CD4-positive, CD25-positive, alpha-beta regulatory T cell (primary cell): ENCODE measurements at regions not wholly inside any gene's neighbourhood (a gene's known extent, or its start where the extent isn't known, plus 50 kb on each side); places are given as distances from the start of the nearest gene placed in this dataset.

ENCODE experiments used
- ATAC-seq, 2 donors: fragments of 150-1000 bp; cut with Tn5 transposase; one replicate each; pipeline ENCODE4 v1.10.0; 2021; ENCODE audit warnings: low read depth in 2 of 2, moderate number of reproducible peaks in 2 of 2, moderate library complexity in 1 of 2
- DNase-seq, 3 donors: peaks; one replicate each; pipeline versions ENCODE4 v3.0.0 to v3.0.0-alpha.2; 2012 to 2022; ENCODE audit warnings: mixed read lengths in 1 of 3
- H3K27ac ChIP-seq: one replicate; pipeline ENCODE4 v1.7.0; 2013; ENCODE audit warnings: mild to moderate bottlenecking, low read length; ENCODE audit not compliant: insufficient read depth, poor library complexity, severe bottlenecking
- H3K27me3 ChIP-seq: one replicate; pipeline ENCODE4 v1.7.0; 2013; ENCODE audit warnings: low read length; ENCODE audit not compliant: control insufficient read depth, insufficient read depth
- H3K36me3 ChIP-seq: one replicate; pipeline ENCODE4 v1.7.0; 2013; ENCODE audit warnings: mild to moderate bottlenecking, low read length, moderate library complexity; ENCODE audit not compliant: control insufficient read depth, insufficient read depth
- H3K4me1 ChIP-seq: 2 replicates; pipeline ENCODE4 v1.7.0; 2013; ENCODE audit warnings: mild to moderate bottlenecking, low read length; ENCODE audit not compliant: insufficient read depth, control insufficient read depth, poor library complexity, severe bottlenecking
- H3K4me3 ChIP-seq: one replicate; pipeline ENCODE4 v1.7.0; 2013; ENCODE audit warnings: low read depth, mild to moderate bottlenecking, low read length, moderate library complexity
- H3K9me3 ChIP-seq, 2 experiments: 1 replicate in 1 of 2; 2 replicates in 1 of 2; pipeline ENCODE4 v1.7.0; 2013; ENCODE audit warnings: low read length in 2 of 2, mild to moderate bottlenecking in 1 of 2, moderate library complexity in 1 of 2; ENCODE audit not compliant: control insufficient read depth in 2 of 2
- H3K27ac Mint-ChIP-seq, 3 donors: one replicate each; pipeline ENCODE4 v1.8.0; 2020 to 2022; ENCODE audit warnings: mild to moderate bottlenecking in 3 of 3, mixed read lengths in 3 of 3, moderate library complexity in 2 of 3
- H3K27me3 Mint-ChIP-seq: one replicate; pipeline ENCODE4 v1.8.0; 2022; ENCODE audit warnings: mild to moderate bottlenecking, mixed read lengths
- H3K36me3 Mint-ChIP-seq: one replicate; pipeline ENCODE4 v1.8.0; 2020; ENCODE audit warnings: mixed read lengths
- H3K4me1 Mint-ChIP-seq, 4 donors: one replicate each; pipeline ENCODE4 v1.8.0; 2020 to 2022; ENCODE audit warnings: mixed read lengths in 4 of 4, mild to moderate bottlenecking in 1 of 4
- H3K4me3 Mint-ChIP-seq, 4 donors: one replicate each; pipeline ENCODE4 v1.8.0; 2020 to 2022; ENCODE audit warnings: mild to moderate bottlenecking in 4 of 4, mixed read lengths in 4 of 4, moderate library complexity in 3 of 4
- H3K9me3 Mint-ChIP-seq, 7 donors: one replicate each; pipeline ENCODE4 v1.8.0; 2020 to 2022; ENCODE audit warnings: mixed read lengths in 7 of 7, mild to moderate bottlenecking in 3 of 7, moderate library complexity in 2 of 7

DNA sequence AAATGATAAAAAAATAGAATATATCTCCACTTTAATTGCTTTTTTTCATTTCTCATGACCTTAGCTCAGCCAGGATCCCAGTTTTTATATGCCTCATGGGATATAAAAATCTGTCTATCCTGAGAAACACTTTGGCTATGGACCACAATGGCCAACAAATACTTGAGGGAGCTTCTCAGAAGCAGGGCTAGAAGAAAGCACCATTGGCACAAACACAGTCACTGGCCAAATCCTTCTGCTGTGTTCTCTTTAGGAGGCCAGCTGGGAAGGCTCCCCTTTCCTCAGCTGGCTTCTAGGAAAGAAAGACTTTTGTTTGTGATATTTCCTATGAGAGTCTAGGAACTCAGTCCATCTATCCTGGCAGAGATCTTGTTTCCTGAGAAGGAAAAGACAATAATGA, 856.2 kb upstream of the GHITM start:
- Histone ChIP-seq H3K27me3 (no peaks in the 10 kb centered on the region), H3K27ac (no peak overlapping the region), H3K36me3 (no peaks in the 10 kb centered on the region), H3K4me3 (no peak overlapping the region), H3K4me1 (no peaks in the 10 kb centered on the region), H3K9me3 (peaks cover 0 to 5% of the 10 kb centered on the region in 2 experiments)
- Mint-ChIP-seq H3K27me3 (no peaks in the 10 kb centered on the region), H3K4me1 (no peaks in the 10 kb centered on the region), H3K9me3 (peaks cover 1 to 12% (median 5%) of the 10 kb centered on the region in 7 donors), H3K27ac (no peak overlapping the region), H3K4me3 (peak overlapping the region in 1 of 4 donors; percentile 64), H3K36me3 (no peaks in the 10 kb centered on the region)
- ATAC-seq (no peak), DNase-seq (no peak)

DNA sequence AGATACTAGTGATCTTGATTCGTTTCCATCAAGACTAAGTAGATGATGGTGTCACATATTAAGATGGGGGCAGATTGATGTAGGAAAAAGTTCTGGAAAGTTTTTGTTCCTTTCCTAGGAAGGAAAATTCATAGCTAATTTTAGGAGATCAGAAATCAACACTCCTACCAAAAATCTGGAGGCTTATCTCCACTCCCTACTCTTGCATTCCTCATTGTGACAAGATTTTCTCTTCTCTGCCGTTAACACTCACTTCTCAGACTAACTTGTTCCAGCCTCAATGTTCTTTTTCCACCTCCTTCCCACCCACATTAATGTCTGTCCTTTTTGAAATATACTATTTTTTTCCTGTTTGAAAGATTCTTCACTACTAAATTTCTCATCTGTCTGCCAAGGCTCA, 851.9 kb upstream of the GHITM start:
- Mint-ChIP-seq H3K27me3 (no peaks in the 10 kb centered on the region), H3K9me3 (peaks cover 3 to 12% (median 5%) of the 10 kb centered on the region in 7 donors), H3K4me1 (no peaks in the 10 kb centered on the region), H3K4me3 (no peak overlapping the region), H3K36me3 (no peaks in the 10 kb centered on the region), H3K27ac (no peak overlapping the region)
- DNase-seq (no peak), ATAC-seq (no peak)
- Histone ChIP-seq H3K4me3 (no peak overlapping the region), H3K27ac (no peak overlapping the region), H3K36me3 (no peaks in the 10 kb centered on the region), H3K27me3 (no peaks in the 10 kb centered on the region), H3K4me1 (no peaks in the 10 kb centered on the region), H3K9me3 (peaks cover 0 to 5% of the 10 kb centered on the region in 2 experiments)

DNA sequence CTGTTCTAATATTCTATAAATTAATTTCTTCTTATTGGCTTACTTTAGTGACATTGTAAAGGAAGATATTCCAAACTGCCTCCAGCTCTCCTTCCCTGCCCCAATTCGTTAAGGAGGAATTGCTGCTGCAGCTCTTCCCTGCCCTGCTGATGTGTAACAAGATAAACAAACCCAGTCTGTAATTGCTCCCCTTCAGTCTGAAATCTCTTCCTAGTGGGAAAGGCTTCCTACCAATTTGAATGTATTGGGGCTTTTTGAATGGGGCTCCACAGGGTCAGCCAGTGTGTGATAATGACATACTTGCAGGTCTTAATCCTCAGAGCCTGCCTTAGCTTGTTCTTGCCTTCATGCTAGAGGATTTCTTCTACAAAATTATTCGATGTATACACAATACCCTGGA, 849.9 kb upstream of the GHITM start:
- Histone ChIP-seq H3K4me3 (no peak overlapping the region), H3K36me3 (no peaks in the 10 kb centered on the region), H3K27me3 (no peaks in the 10 kb centered on the region), H3K4me1 (no peaks in the 10 kb centered on the region), H3K9me3 (peaks cover 0 to 2% of the 10 kb centered on the region in 2 experiments), H3K27ac (no peak overlapping the region)
- Mint-ChIP-seq H3K27ac (no peak overlapping the region), H3K4me3 (no peak overlapping the region), H3K9me3 (peaks cover 2 to 9% (median 5%) of the 10 kb centered on the region in 7 donors), H3K36me3 (no peaks in the 10 kb centered on the region), H3K27me3 (no peaks in the 10 kb centered on the region), H3K4me1 (no peaks in the 10 kb centered on the region)
- ATAC-seq (no peak), DNase-seq (no peak)

DNA sequence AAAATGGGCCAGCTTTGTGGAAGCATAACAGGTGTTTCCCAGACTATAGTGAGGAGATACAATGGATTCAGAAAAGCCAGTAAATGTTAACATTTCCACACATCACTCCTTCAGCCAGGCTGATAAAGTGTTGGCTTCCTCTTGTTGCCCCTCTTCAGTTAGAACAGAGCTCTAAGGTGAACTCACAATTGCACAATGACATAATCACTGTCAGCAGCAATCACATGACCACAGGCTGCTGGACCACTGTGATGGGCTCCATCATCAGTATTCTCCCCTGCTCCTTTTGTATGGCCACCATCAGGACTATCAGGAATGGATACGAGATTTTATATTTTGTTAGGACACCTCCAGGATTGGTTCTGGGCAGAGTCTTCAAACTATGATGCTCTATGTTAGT, 849.4 kb upstream of the GHITM start:
- ATAC-seq (no peak), DNase-seq (no peak)
- H3K9me3 Mint-ChIP-seq: peaks cover 2 to 11% (median 5%) of the 10 kb centered on the region in 7 donors
- no peaks in the 10 kb centered on the region for H3K36me3 Mint-ChIP-seq
- H3K4me1 Mint-ChIP-seq: no peaks in the 10 kb centered on the region
- no peak overlapping the region for H3K27ac Mint-ChIP-seq
- no peaks in the 10 kb centered on the region for H3K27me3 Mint-ChIP-seq
- Histone ChIP-seq H3K9me3 (peaks cover 0 to 2% of the 10 kb centered on the region in 2 experiments), H3K27me3 (no peaks in the 10 kb centered on the region), H3K27ac (no peak overlapping the region), H3K36me3 (no peaks in the 10 kb centered on the region), H3K4me1 (no peaks in the 10 kb centered on the region), H3K4me3 (no peak overlapping the region)
- H3K4me3 Mint-ChIP-seq: no peak overlapping the region

DNA sequence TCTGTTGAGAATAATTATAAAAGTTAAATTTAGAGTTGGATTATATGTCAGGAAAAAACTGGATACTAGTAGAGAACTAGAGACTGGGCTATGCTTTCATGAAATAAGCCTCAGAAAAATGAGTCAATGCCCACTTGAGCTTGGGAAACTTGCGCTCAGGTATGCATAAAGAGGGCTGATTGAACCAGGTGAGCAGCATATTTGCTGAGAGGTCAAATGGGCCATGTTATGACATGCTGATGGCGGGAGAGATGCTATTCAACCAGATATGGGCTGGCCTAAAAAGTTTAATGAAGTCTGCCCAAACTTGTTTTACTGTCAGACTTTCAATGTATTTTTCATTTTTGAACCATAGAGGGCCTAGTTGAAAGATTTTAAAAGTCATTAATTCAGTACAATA, 837.6 kb upstream of the GHITM start:
- Histone ChIP-seq H3K36me3 (no peaks in the 10 kb centered on the region), H3K27me3 (no peaks in the 10 kb centered on the region), H3K27ac (no peak overlapping the region), H3K9me3 (peaks cover 0 to 4% of the 10 kb centered on the region in 2 experiments), H3K4me3 (no peak overlapping the region), H3K4me1 (no peaks in the 10 kb centered on the region)
- H3K9me3 Mint-ChIP-seq: peaks cover 0 to 13% (median 1%) of the 10 kb centered on the region in 7 donors
- DNase-seq: no peak
- no peak overlapping the region for H3K27ac Mint-ChIP-seq
- H3K4me3 Mint-ChIP-seq: no peak overlapping the region
- ATAC-seq: no peak
- H3K27me3 Mint-ChIP-seq: no peaks in the 10 kb centered on the region
- H3K36me3 Mint-ChIP-seq: no peaks in the 10 kb centered on the region
- H3K4me1 Mint-ChIP-seq: no peaks in the 10 kb centered on the region

DNA sequence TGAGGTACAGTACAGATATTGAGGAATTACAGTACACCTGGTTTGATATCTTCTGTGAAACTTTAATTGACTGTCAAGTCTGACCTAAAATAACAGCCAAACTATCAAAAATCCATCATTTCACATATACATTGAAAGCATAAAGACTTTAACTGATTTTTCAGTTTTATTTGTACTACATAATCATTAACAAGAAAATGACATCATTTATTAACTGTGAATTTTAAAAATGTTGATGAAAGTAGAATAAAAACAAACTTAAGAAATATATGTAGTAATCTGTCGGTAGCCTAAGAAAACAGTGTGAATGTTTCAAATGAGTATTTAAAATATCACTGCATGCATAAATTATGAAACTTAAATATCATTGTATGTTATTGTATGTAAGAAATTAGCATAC, 836.7 kb upstream of the GHITM start:
- DNase-seq: no peak
- H3K27me3 ChIP-seq: no peaks in the 10 kb centered on the region
- no peak for ATAC-seq
- H3K9me3 ChIP-seq: peaks cover 0 to 4% of the 10 kb centered on the region in 2 experiments
- H3K4me3 ChIP-seq: no peak overlapping the region
- Mint-ChIP-seq H3K4me1 (no peaks in the 10 kb centered on the region), H3K9me3 (peaks cover 0 to 11% (median 0%) of the 10 kb centered on the region in 7 donors), H3K4me3 (no peak overlapping the region), H3K36me3 (no peaks in the 10 kb centered on the region), H3K27ac (no peak overlapping the region), H3K27me3 (no peaks in the 10 kb centered on the region)
- no peaks in the 10 kb centered on the region for H3K4me1 ChIP-seq
- no peak overlapping the region for H3K27ac ChIP-seq
- H3K36me3 ChIP-seq: no peaks in the 10 kb centered on the region

DNA sequence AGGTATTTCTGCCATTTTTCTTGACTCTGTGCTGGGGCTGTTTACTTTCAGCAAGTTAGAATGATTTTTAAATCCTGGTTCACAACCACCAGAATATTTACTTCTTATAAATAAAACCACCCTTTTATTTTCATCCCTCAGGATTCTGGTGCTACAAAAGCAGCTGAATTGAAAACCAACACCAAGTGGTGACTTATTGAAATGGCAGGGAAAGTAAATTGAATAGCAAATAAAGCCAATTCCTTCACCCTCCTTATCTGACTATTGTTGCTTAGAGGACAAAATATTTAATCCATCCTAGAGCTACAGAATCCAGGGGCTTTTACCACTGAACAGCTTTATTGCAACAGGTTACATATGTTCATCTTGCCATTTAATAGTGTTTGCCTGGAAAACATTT, 828.6 kb upstream of the GHITM start:
- H3K4me3 Mint-ChIP-seq: no peak overlapping the region
- H3K27ac Mint-ChIP-seq: no peak overlapping the region
- Histone ChIP-seq H3K4me1 (no peaks in the 10 kb centered on the region), H3K9me3 (no peaks in the 10 kb centered on the region), H3K27ac (no peak overlapping the region), H3K27me3 (no peaks in the 10 kb centered on the region), H3K36me3 (no peaks in the 10 kb centered on the region), H3K4me3 (no peak overlapping the region)
- no peaks in the 10 kb centered on the region for H3K36me3 Mint-ChIP-seq
- no peaks in the 10 kb centered on the region for H3K27me3 Mint-ChIP-seq
- no peak for ATAC-seq
- no peak for DNase-seq
- H3K9me3 Mint-ChIP-seq: peaks cover 0 to 22% (median 4%) of the 10 kb centered on the region in 7 donors
- no peaks in the 10 kb centered on the region for H3K4me1 Mint-ChIP-seq

DNA sequence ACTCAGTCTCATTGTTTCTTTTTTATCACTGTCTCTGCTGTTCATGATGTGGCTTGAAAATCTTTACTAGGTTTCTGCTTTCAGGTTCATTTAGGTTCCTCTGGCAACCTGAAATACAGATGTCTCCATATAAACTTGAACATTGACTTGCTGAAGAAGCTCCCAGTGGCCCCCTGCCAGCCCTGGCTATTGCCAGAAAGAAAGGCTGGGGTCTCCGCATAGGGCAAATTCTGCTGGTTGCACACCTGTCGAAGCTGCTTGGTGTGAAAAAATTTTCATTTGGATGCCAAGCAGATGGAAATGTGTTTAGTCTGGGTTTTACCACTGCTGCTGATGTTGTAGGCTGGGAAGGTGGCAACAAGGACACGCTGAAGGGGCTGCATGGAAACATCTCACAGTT, 826.7 kb upstream of the GHITM start:
- Mint-ChIP-seq H3K36me3 (no peaks in the 10 kb centered on the region), H3K27me3 (no peaks in the 10 kb centered on the region), H3K4me3 (no peak overlapping the region), H3K4me1 (no peaks in the 10 kb centered on the region), H3K27ac (no peak overlapping the region), H3K9me3 (peaks cover 0 to 31% (median 4%) of the 10 kb centered on the region in 7 donors)
- no peaks in the 10 kb centered on the region for H3K36me3 ChIP-seq
- ATAC-seq (no peak), DNase-seq (no peak)
- H3K4me3 ChIP-seq: no peak overlapping the region
- no peaks in the 10 kb centered on the region for H3K9me3 ChIP-seq
- H3K27ac ChIP-seq: no peak overlapping the region
- H3K27me3 ChIP-seq: no peaks in the 10 kb centered on the region
- H3K4me1 ChIP-seq: no peaks in the 10 kb centered on the region
